HG03159 (cell line): ENCODE measurements at regions not wholly inside any gene's neighbourhood (a gene's known extent, or its start where the extent isn't known, plus 50 kb on each side); places are given as distances from the start of the nearest gene placed in this dataset.

ENCODE experiments used
- ATAC-seq: cut with Tn5 transposase; IDR thresholded peaks from one replicate; pipeline ENCODE4 v1.9.1; 2021; ENCODE audit warnings: mild to moderate bottlenecking, moderate library complexity; ENCODE audit not compliant: unreplicated experiment

DNA sequence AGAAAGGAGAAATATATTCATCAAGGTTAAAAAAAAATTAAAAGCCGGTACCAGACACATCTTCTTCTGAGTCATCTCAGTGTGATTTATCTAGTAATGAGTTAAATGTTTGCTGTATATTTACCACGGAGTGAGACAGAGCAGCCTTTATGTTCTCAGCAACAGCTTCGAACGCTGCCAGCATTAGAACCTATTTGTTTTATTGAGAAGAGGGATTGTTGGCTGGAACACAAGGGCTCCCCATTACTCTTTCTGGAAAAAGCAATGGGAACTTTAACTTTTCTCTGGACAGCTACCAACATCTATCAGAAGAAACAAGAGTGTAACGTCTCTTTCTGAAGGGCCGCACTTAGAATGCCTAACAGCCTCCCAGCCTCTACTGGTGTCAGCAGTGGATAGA is 105.3 kb upstream of the TAB2 start:
- no peak for ATAC-seq

DNA sequence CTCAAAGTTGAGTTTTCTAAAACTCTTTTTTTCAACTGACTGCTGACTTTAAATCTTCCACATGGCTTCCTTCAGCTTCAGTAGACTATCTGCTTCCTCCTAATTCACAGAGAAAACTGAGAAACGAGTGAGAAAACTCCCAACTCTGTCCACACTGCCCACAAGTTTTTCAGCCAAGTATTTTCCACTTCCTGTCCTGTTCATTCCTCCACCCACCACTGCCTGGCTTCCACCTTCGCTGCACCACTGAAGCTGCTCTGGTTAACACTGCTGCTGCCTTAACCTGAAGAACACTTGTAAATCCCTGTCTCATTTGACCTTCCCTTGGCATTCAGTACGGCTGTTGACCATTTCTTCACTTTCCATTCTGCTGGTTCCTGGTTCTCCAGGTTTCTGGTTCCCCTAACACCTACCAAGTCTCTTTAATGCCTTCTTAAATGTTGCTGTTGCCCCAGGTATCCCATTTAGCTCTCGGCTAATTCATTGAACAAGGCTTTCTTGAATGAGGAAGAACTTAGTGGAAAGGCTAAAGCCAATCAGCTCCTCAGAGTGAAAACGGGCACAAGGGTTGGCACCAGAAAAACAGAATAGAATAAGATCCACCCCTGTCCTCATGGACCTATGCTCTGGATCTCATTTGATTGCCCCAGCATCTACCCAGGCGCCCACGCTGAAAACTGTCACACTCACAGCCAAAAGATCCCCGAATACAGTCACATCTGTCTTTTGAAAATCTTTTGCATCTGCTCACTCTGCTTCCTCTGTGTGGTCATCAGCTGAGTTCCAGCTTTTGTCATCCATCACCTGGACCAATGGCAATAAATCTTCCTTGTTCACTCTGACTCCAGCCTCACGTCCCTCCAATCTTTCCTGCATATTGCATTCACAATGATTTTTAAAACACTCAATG is 104.4 kb upstream of the TAB2 start:
- ATAC-seq: no peak

DNA sequence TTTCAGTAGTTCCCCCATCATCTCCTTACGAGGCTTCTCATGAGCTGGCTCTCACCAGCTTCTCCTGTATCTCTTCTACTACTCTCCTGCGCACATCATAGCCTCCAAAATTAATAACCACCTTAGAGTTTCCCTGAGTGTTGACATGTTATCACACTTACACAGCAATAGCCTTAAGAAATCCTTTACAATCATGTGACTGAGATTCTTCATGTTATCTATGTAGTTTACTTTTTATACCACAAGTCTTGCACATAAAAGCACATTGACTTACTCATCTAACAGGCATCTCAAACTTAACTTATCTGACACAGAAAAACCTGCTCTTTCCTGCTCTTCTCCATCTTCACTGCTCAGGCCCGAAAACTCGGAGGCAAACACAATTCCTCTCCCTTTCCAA is 103.7 kb upstream of the TAB2 start:
- ATAC-seq: no peak

DNA sequence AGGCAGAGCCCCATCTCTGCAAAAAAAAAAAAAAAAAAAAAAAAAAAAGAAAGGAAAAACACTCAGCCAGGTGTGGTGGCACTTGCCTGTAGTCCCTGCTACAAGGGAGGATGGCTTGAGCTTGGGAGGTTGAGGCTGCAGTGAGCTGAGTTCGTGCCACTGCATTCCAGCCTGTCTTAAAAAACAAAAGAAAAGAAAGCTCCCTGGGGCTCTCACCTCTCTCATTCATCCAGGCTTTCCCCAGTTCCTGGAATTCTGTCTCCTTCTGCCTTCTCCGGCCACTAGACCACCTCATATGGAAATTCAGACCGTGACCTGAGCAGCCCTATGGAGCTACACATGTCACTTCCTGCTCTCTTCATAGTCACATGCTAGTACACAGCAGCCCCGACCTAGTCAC is 101.1 kb upstream of the TAB2 start:
- no peak for ATAC-seq

DNA sequence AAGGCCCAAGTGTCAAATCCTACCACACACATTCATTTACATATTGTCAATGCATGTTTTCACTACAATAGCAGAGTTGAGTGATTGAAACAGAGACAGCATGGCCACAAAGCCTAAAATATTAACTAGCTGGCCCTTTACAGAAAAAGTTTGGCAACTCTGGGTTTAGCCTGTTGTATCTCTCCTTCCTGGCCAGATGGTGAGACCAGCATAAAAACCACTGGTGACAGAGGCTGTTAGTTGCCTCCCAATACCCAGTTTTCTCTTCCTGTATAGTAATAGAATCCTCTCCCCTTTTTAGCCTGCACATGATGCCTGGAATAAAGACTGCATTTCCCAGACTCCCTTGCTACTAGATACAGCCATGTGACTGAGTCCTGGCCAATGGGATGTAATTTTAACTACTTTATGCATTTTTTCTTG is 100.0 kb upstream of the TAB2 start:
- ATAC-seq: peak; percentile 72

DNA sequence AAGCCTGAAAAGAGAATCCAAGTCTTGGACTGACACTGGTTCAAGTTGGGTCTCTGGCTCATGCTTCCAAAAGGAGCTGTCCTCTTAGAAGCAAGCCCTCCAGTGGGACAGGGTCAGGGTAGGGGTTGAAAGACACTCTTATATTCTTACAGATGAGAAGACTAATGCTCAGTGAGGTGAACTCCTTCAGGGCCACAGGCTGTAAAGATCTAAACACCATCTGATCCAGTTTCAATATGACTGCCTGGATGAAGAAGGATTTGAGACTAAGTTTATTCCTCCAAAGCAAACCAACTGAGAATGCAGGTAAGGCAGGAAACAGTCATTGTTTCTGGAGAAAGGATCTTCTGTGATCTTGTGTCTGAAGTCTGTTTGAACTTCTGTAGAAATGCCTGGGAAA is 99.0 kb upstream of the TAB2 start:
- no peak for ATAC-seq

DNA sequence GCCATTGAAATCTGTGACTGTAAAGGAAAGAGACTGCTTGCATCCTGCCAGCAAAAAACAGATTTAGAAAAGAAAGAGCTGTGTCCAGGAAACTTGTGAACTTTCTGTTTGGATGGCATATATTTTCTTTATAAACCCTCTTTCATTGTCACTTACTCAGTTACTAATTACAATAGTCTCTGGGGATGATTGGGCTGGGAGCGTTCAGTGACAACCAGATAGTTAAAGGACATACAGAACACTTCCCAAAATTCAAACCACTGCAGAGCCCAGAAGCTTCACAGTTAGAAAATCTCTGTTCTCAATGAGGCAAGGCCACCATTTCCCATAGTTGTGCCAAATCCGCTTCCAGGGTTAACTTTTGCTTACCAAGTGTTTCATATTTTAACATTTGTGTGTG is 98.6 kb upstream of the TAB2 start:
- ATAC-seq: no peak

DNA sequence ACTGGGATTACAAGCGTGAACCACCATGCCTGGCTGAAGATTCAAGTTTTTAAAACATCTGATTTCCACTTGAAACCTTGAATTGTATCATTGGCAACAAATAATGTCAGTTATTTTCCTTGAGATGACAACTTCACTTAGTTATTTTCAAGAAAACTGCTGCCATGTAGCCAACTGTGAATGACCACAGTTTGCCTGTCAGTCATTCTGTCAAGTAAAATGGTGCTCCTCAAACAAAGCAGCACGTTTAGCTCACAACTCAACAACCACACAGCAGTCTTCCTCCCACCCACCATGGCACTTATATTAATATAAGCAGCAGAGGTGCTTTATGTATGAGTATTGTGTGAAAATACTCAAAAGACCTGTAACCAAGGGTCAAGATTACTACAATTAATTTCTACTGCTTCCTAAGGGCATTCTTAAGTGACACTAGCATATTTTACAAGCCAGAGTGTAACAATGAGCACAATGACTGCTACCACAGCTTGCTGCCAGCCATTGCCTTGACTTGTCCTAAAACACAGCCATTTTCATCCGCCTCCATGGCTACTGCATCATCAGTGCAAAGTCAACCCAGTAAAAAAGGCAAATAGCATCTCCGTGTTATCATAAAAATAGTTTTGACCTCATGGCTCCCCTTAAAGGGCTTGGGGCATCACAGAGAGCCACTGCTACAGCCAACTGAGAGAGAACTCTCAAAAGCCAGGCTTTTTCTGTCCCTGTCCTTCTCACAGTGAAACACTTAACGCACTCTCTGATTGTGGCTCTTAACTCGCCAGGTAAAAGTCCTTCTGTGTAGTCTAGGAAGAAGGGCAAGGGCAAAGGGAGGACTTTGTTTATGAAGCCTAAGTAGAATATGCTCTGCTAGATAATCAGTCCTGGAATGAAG is 96.4 kb upstream of the TAB2 start:
- no peak for ATAC-seq

DNA sequence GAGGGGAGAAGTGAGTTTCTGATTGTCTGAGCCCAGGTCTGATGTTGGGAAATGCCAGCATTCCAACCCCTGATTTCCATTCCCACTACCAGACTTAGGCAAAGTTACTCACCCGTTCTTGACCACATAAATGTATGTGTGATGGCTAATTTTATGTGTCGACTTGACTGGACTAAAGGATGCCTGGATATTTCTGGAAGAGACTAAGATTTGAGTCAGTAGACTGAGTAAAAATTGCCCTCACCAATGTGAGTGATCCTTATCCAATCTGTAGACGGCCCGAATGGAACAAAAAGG is 95.8 kb upstream of the TAB2 start:
- no peak for ATAC-seq

DNA sequence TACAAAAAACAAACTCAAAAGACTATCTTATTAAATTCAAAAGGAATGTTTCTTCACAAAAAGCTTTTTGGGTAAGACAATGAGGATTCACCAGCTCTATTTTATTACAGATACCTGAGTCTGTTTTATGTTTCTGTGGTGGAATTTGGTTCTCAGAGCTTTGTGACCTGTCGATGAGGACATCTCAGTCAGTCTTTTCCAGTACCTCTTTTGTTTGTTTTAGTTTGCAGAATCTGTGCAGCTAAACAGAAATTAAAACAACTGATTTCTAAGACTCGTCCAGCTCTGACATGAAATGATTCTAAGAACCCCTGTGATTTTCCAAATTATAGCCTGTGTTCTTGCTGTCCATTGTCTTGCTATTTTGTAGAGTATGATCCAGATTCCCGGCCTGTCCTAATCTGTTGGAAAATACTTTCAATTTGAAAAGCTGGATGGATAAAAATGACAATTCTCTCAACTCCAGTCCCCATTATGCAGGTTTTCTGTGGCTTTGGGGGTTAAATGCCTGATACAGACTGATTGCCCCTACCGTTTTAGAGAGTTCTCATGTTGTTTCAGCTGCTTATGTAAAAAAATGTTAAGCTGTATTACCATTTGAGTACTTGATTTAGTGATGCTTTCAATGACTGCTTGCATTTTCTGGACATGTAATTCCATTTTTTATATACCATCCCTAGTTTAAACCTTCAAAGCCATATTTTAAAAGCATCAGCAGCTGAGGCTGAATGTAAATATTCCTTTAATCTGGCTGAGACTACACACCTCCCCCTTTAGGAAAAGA is 94.2 kb upstream of the TAB2 start:
- ATAC-seq: no peak

DNA sequence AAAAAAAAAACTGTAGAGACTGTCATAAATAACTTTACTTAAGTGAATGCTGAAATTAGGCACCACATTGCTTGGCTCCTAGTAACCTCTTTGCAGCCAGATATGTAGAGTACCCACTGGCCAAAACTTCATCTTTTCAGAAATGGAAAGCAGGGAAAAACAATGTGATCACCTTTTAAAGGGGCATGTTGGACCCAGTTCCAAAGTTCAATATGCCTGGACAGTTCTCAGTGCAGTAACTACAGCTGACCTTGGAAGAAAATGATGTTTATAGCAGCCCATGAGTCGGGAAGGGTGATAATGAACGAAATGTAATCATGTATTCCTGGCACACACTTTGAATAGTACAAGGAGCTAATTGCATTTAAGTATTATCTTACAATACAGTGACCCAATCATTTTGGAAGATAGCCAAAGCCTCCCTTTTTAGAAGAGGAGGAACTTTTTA is 93.6 kb upstream of the TAB2 start:
- no peak for ATAC-seq

DNA sequence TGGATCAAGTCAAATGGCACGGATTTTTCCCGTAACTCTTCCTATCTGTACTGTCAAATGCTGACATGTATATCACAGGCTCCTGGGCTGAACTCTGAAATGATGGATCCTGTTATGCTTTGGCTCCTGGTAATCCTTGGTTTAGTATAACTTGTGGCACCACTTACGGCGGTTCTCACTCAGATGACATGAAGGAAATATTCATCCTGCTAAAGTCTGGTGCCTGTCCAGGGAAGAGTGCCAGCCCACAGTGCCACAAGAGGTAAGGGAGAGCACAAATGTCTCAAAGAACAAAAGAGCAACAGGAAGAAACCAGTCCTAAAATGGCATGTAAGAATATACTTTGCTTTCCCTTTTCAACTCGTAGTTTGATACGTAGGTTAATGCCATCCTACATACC is 93.1 kb upstream of the TAB2 start:
- no peak for ATAC-seq

DNA sequence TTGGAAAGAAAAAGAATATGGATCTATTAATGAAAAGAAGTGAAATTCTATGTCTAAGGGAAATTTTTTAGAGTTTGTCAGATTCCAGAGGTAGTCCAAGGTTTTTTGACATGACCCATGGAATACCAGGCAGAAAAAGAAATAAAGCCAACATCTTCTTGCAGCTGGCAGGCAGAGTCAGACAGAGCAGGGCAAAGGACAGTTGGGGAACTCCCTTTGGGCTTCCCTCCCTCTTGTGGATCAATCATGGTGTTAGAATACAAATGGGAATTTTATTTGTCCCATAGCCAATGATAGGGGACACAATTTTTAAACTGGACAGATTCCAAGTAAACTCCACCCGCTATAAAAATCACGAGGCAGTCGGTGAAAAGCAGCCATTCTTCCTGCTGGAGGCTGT is 92.1 kb upstream of the TAB2 start:
- no peak for ATAC-seq

DNA sequence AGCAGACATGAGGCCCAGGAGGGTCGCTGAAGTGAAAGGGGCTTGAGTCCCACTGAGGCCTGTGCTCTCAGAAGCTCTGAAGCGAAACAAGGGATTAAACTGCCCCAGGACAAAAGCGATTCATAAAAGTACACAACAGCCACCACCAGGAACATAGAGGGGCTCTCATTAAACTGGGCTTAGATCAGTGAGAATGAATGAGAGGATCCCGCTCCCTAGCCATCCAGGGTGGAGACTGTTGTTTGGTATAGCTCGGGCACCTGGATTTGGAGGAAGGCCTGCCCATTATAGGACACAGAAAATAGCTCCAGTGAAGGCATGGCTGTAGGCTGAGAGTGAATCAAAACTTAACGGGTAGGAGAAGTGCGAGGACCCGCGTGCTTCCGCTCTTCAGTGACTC is 91.6 kb upstream of the TAB2 start:
- ATAC-seq: no peak

DNA sequence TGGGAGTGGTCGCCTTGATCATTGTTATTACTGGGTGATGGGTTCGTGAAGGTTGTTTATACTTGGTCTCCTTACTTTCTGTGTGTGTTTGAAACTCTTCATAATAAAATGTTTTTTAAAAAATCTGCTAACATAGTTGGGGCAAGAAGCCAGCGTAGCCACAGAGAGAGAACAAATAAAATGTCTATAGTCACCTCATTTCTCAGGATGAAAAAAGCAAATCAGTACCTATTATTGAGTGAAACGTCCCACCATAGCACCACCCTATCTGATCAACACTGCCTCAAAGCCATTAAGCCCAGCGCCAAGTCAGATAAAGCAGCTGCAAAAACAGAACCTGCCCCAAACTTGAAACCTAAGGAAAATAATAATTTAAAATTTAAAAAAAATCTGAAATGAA is 89.7 kb upstream of the TAB2 start:
- no peak for ATAC-seq

DNA sequence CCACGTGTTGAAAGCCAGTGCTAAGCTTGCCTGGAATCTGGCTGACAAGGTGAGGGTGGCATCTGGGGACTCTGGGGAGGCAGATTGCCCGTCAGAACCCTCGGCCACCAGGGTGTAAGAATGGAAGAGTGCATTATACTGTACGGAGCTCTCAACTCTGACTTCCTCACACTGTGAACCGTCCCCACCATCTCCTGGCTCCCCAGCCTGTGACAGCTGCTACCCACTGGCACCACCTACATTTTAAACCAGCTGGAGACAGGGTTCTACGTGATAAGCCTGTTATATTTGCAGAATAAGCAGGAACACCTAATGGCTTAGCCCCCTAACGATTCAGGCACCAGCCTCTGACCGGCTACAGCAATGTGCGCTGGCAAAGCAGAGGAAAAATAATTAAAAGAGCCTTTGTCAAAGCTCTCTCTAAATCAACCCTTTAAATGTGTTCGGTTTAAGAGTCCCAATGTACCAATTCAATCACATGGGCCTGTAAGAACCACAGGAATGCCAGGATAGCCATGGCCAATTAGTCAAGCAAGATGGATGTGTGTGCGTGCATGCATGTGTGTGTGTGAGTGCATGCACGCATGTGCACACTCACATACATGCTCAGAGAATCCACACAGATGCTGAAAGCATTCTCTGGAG is 89.1 kb upstream of the TAB2 start:
- ATAC-seq: no peak

DNA sequence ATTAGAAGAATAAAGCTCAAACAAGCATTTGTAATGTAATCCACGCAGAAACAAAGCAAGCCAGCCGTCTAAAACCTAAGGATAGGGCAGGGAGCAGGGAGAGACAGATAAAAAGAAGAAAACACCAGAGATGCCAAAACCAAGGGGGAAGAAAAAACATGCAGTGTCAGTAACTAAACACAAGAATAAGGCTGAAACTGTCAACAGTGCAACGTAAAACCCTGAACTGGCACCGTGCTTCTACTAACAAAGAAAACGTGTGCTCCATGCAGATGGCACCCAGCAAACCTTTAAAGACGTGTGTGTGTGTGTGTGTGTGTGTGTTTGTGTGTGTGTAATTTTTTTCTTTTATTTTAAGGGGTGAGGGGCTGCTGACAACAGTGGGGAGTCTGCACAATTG is 88.4 kb upstream of the TAB2 start:
- no peak for ATAC-seq

DNA sequence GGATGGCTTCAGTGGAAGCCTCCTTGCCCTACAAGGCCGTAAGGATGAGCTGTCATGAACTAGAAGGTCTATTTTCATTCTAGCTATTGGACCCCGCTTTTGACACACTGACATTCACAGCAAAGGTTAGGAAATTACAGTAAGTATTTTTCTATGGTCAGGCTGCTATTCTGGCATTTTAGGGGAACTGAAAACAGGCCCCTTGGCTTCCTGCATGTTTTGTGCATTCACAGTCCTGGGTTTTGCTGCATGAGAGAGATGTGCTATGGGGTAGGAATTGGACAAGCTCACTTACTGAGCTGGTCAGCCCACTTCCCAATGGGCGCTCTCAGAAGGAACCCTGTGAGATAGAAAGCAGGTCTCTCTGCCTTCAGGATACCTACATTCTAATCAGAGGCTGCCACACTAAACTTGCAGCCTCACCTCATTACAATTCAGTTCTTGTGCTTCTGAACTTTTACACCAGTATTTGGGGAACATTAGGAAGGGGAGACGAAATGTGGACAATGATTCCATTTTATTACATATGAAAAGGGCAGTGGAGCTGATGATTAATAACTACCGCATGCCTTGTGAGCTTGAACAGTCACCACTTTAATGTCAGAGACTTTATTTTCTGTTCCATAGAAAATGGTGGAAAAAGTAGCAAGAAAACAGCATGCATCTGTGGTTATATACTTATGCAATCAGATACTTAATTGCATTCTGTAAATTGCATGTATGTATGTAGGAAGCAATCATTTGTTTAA is 86.6 kb upstream of the TAB2 start:
- ATAC-seq: peak; percentile 52

DNA sequence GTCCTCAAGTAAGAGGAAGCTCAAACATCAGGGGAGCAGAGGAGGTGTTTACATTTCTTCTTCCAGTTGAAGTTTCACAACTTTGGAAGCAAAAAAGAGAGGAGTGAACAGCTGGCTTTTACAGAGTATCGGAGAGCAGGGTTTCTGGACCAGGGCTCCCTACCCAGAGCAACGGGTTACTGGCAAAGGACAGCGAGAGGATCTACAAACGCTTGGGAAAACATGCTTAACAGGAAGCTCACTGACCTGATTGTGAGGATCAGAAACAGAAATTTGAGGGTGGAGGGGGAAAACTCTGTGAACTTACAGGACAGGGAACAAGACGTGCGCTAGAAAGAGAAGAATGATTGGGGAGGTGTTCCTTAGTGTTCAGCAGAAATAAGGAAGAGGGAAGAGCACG is 85.7 kb upstream of the TAB2 start:
- ATAC-seq: no peak

DNA sequence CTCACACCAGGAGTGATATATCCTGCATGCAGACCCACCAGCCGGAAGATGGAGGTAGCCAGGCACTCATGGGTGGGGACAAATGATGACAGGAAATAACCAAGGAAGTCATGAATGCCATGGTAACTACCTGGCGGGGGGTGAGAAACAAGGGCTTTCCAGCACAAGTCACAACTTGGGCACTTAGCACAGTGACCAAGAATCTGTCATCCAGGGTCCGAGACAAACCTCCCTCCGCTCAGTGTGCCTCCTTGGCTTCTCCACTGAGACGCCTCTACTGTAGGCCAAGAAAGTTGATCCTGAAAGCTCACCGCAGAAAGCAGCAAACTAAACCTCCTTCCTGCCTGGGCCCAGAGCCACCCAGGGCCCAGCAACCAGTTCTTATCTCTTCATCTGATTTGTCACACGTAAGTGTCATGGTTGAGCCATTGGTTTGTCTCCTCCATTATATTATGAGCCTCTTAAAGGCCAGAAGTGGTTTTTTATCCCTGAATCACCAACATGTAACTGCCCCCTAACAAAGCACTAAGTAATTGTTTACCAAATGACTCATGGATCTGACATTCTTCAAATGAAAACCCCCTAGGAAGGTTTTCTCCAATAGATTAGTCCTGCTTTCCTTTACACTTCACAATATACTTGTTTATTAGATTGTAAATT is 84.3 kb upstream of the TAB2 start:
- no peak for ATAC-seq
